KMS-11 (cell line): ENCODE measurements at regions not wholly inside any gene's neighbourhood (a gene's known extent, or its start where the extent isn't known, plus 50 kb on each side); places are given as distances from the start of the nearest gene placed in this dataset.

Experiments
- H2AFZ ChIP-seq: fragments of 200-600 bp; sonication (generic); 2 replicates; pipeline ENCODE4 v1.6.1; 2016; ENCODE audit warnings: antibody characterized with exemption, mixed run types, low read depth
- H3K27ac ChIP-seq: fragments of 200-600 bp; sonication (generic); 2 replicates; pipeline ENCODE4 v1.6.1; 2016; ENCODE audit warnings: mild to moderate bottlenecking, mixed run types
- H3K27me3 ChIP-seq: fragments of 200-600 bp; sonication (generic); 2 replicates; pipeline ENCODE4 v1.6.1; 2017; ENCODE audit warnings: mild to moderate bottlenecking, low read depth, mixed run types, moderate library complexity; ENCODE audit not compliant: insufficient read depth
- H3K36me3 ChIP-seq: fragments of 200-600 bp; sonication (generic); 2 replicates; pipeline ENCODE4 v1.6.1; 2017; ENCODE audit warnings: mild to moderate bottlenecking, mixed run types; ENCODE audit not compliant: insufficient read depth
- H3K4me1 ChIP-seq: fragments of 200-600 bp; sonication (generic); 2 replicates; pipeline ENCODE4 v1.6.1; 2016; ENCODE audit warnings: mild to moderate bottlenecking, low read depth, mixed run types; ENCODE audit not compliant: poor library complexity, severe bottlenecking
- H3K4me2 ChIP-seq: fragments of 200-600 bp; sonication (generic); 2 replicates; pipeline ENCODE4 v1.7.0; 2016; ENCODE audit warnings: mild to moderate bottlenecking, mixed run types
- H3K4me3 ChIP-seq: fragments of 200-600 bp; sonication (generic); IDR thresholded peaks from 2 replicates; pipeline ENCODE4 v1.6.1; 2017; ENCODE audit warnings: low read depth, low read length, mixed read lengths; ENCODE audit not compliant: insufficient read depth
- H3K79me2 ChIP-seq: fragments of 200-600 bp; sonication (generic); 2 replicates; pipeline ENCODE4 v1.6.1; 2016; ENCODE audit warnings: low read depth, mixed run types; ENCODE audit not compliant: insufficient read depth
- H3K9ac ChIP-seq: fragments of 200-600 bp; sonication (generic); 2 replicates; pipeline ENCODE4 v1.6.1; 2016; ENCODE audit warnings: mild to moderate bottlenecking, mixed run types
- H4K20me1 ChIP-seq: fragments of 200-600 bp; sonication (generic); 2 replicates; pipeline ENCODE4 v1.6.1; 2016; ENCODE audit warnings: mild to moderate bottlenecking, mixed run types; ENCODE audit not compliant: insufficient read depth
- CTCF ChIP-seq: fragments of 200-600 bp; sonication (generic); conservative IDR thresholded peaks from 2 replicates; pipeline ENCODE4 v1.6.1; 2017; ENCODE audit warnings: low read depth, mild to moderate bottlenecking, antibody characterized with exemption, low read length, moderate library complexity, mixed read lengths

- Histone ChIP-seq H3K36me3 (no peaks in the 10 kb centered on the region), H4K20me1 (no peaks in the 10 kb centered on the region), H3K9ac (no peak overlapping the region), H3K27me3 (no peaks in the 10 kb centered on the region), H3K4me1 (no peaks in the 10 kb centered on the region), H3K4me2 (no peak overlapping the region), H3K4me3 (no peak overlapping the region), H3K79me2 (no peaks in the 10 kb centered on the region), H3K27ac (no peak overlapping the region), H2AFZ (no peak overlapping the region)
- TF ChIP-seq CTCF, result no peak
Measured at GRCh38 chr2:226609366-226609765, 190.3 kb downstream of the IRS1 start.

GRCh38 chr2:226608451-226608850 lies 191.2 kb downstream of the IRS1 start:
- H3K9ac ChIP-seq, result no peak overlapping the region
- no peak overlapping the region for H3K27ac ChIP-seq
- H2AFZ ChIP-seq, result no peak overlapping the region
- no peaks in the 10 kb centered on the region for H3K4me1 ChIP-seq
- H3K27me3 ChIP-seq, result no peaks in the 10 kb centered on the region
- H3K4me2 ChIP-seq, result no peak overlapping the region
- no peaks in the 10 kb centered on the region for H4K20me1 ChIP-seq
- no peaks in the 10 kb centered on the region for H3K36me3 ChIP-seq
- H3K79me2 ChIP-seq, result no peaks in the 10 kb centered on the region
- H3K4me3 ChIP-seq, result no peak overlapping the region
- TF ChIP-seq CTCF, result no peak

- Histone ChIP-seq H3K4me1 (no peaks in the 10 kb centered on the region), H3K27ac (no peak overlapping the region), H3K27me3 (no peaks in the 10 kb centered on the region), H3K4me3 (no peak overlapping the region), H2AFZ (no peak overlapping the region), H3K9ac (no peak overlapping the region), H3K79me2 (no peaks in the 10 kb centered on the region), H3K36me3 (no peaks in the 10 kb centered on the region), H4K20me1 (no peaks in the 10 kb centered on the region), H3K4me2 (no peak overlapping the region)
- no peak for TF ChIP-seq CTCF
Measured at GRCh38 chr2:226607379-226607778, 192.2 kb downstream of the IRS1 start.

- no peaks in the 10 kb centered on the region for H3K27me3 ChIP-seq
- no peak for TF ChIP-seq CTCF
- no peaks in the 10 kb centered on the region for H3K36me3 ChIP-seq
- H3K79me2 ChIP-seq, result no peaks in the 10 kb centered on the region
- H2AFZ ChIP-seq, result no peak overlapping the region
- no peak overlapping the region for H3K27ac ChIP-seq
- H4K20me1 ChIP-seq, result no peaks in the 10 kb centered on the region
- H3K4me3 ChIP-seq, result no peak overlapping the region
- H3K4me1 ChIP-seq, result no peaks in the 10 kb centered on the region
- H3K4me2 ChIP-seq, result no peak overlapping the region
- H3K9ac ChIP-seq, result no peak overlapping the region
Measured at GRCh38 chr2:226605642-226606041, 194.0 kb downstream of the IRS1 start.

- H3K4me2 ChIP-seq, result no peak overlapping the region
Measured at GRCh38 chr2:226603606-226604005, 196.0 kb downstream of the IRS1 start.

More at GRCh38 chr2:226603606-226604005, 196.0 kb downstream of the IRS1 start:
- Histone ChIP-seq H3K4me1 (no peaks in the 10 kb centered on the region), H3K27me3 (no peaks in the 10 kb centered on the region), H3K36me3 (no peaks in the 10 kb centered on the region), H3K27ac (no peak overlapping the region), H3K4me3 (no peak overlapping the region), H3K79me2 (no peaks in the 10 kb centered on the region), H2AFZ (no peak overlapping the region), H3K9ac (no peak overlapping the region), H4K20me1 (no peaks in the 10 kb centered on the region)
- TF ChIP-seq CTCF, result no peak
